Neural cell (in vitro differentiated cells): ENCODE measurements at regions not wholly inside any gene's neighbourhood (a gene's known extent, or its start where the extent isn't known, plus 50 kb on each side); places are given as distances from the start of the nearest gene placed in this dataset.
A peak's percentile ranks its signal among the peaks of the same experiment; 100 is the strongest.

ENCODE experiments used
- H2AFZ ChIP-seq: fragments of 200-600, 300-800 bp; sonication (generic), shearing (Covaris generic); 2 replicates; pipeline ENCODE4 v1.6.0; 2014; ENCODE audit warnings: low read depth, mild to moderate bottlenecking, antibody characterized with exemption, low read length, moderate library complexity
- H3F3A ChIP-seq: fragments of 200-600 bp; shearing (Covaris generic); 2 replicates; pipeline ENCODE4 v1.6.1; 2016; ENCODE audit warnings: mild to moderate bottlenecking, moderate library complexity, mixed read lengths, antibody characterized with exemption, low read length; ENCODE audit not compliant: insufficient read depth, poor library complexity, severe bottlenecking
- H3K27ac ChIP-seq: fragments of 200-600, 300-800 bp; sonication (generic), shearing (Covaris generic); 2 replicates; pipeline ENCODE4 v1.5.1; 2014; ENCODE audit warnings: mild to moderate bottlenecking, low read length, moderate library complexity
- H3K27me3 ChIP-seq: fragments of 300-800, 200-600 bp; sonication (generic), shearing (Covaris generic); 2 replicates; pipeline ENCODE4 v1.6.0; 2014; ENCODE audit warnings: mild to moderate bottlenecking, low read depth, low read length, moderate library complexity; ENCODE audit not compliant: insufficient read depth
- H3K36me3 ChIP-seq: fragments of 300-800, 200-600 bp; sonication (generic), shearing (Covaris generic); 2 replicates; pipeline ENCODE4 v1.5.1; 2014; ENCODE audit warnings: mild to moderate bottlenecking, antibody characterized with exemption, low read length, moderate library complexity; ENCODE audit not compliant: insufficient read depth
- H3K4me2 ChIP-seq: fragments of 300-800, 200-600 bp; sonication (generic), shearing (Covaris generic); 2 replicates; pipeline ENCODE4 v1.6.0; 2014; ENCODE audit warnings: mild to moderate bottlenecking, low read length
- H3K4me3 ChIP-seq: fragments of 300-800, 200-600 bp; sonication (generic), shearing (Covaris generic); 2 replicates; pipeline ENCODE4 v1.5.1; 2014; ENCODE audit warnings: mild to moderate bottlenecking, low read length, moderate library complexity
- H3K79me2 ChIP-seq: fragments of 200-600 bp; shearing (Covaris generic); replicated peaks from 2 replicates; pipeline ENCODE4 v1.6.0; 2014; ENCODE audit warnings: mild to moderate bottlenecking, low read length, moderate library complexity; ENCODE audit not compliant: insufficient read depth
- H3K9ac ChIP-seq: fragments of 300-800, 200-600 bp; sonication (generic), shearing (Covaris generic); 2 replicates; pipeline ENCODE4 v1.6.1; 2016; ENCODE audit warnings: mild to moderate bottlenecking, low read length, mixed read lengths
- H3K9me2 ChIP-seq: fragments of 200-600 bp; shearing (Covaris generic); 2 replicates; pipeline ENCODE4 v1.6.1; 2016; ENCODE audit warnings: mild to moderate bottlenecking, low read length, mixed read lengths; ENCODE audit not compliant: insufficient read depth
- H3K9me3 ChIP-seq: fragments of 200-600, 300-800 bp; sonication (generic), shearing (Covaris generic); 2 replicates; pipeline ENCODE4 v1.6.1; 2016; ENCODE audit warnings: mild to moderate bottlenecking, mixed run types, low read length, moderate library complexity, mixed read lengths
- H4K20me1 ChIP-seq: fragments of 200-600 bp; shearing (Covaris generic); 2 replicates; pipeline ENCODE4 v1.6.1; 2016; ENCODE audit warnings: mild to moderate bottlenecking, mixed run types; ENCODE audit not compliant: insufficient read depth
- EP300 ChIP-seq: fragments of 450-650 bp; conservative IDR thresholded peaks from 2 replicates; pipeline ENCODE4 v1.6.1; 2014; ENCODE audit warnings: antibody characterized with exemption, mild to moderate bottlenecking, moderate library complexity; ENCODE audit not compliant: poor library complexity, severe bottlenecking
- EZH2 ChIP-seq: fragments of 200-600, 300-800 bp; shearing (Covaris generic), sonication (generic); IDR thresholded peaks from 2 replicates; pipeline ENCODE4 v1.6.1; 2014; ENCODE audit warnings: antibody characterized with exemption, low read length, borderline replicate concordance, mild to moderate bottlenecking; ENCODE audit not compliant: insufficient read depth, poor library complexity, severe bottlenecking
- MXI1 ChIP-seq: fragments of 450-650 bp; conservative IDR thresholded peaks from 2 replicates; pipeline ENCODE4 v1.6.1; 2014; ENCODE audit warnings: antibody characterized with exemption, mild to moderate bottlenecking; ENCODE audit not compliant: poor library complexity, severe bottlenecking
- POLR2AphosphoS5 ChIP-seq: IDR thresholded peaks from 2 replicates; pipeline ENCODE4 v1.6.1; 2012
- RAD21 ChIP-seq: fragments of 450-650 bp; conservative IDR thresholded peaks from 2 replicates; pipeline ENCODE4 v1.6.1; 2014; ENCODE audit warnings: antibody characterized with exemption, mild to moderate bottlenecking, moderate library complexity
- REST ChIP-seq: IDR thresholded peaks from 2 replicates; pipeline ENCODE4 v1.6.1; 2012; ENCODE audit warnings: borderline replicate concordance
- SMC3 ChIP-seq: fragments of 450-650 bp; conservative IDR thresholded peaks from 2 replicates; pipeline ENCODE4 v1.6.1; 2014; ENCODE audit warnings: antibody characterized with exemption, mild to moderate bottlenecking, moderate library complexity; ENCODE audit not compliant: poor library complexity
- TAF1 ChIP-seq: IDR thresholded peaks from 2 replicates; pipeline ENCODE4 v1.6.1; 2012; ENCODE audit warnings: low read depth
- TF ChIP-seq, protein P1 (sequence below): fragments of 450-650 bp; IDR thresholded peaks from 2 replicates; pipeline ENCODE4 v1.5.1; 2014; ENCODE audit warnings: antibody characterized with exemption, mild to moderate bottlenecking, moderate library complexity; ENCODE audit not compliant: poor library complexity, severe bottlenecking

DNA sequence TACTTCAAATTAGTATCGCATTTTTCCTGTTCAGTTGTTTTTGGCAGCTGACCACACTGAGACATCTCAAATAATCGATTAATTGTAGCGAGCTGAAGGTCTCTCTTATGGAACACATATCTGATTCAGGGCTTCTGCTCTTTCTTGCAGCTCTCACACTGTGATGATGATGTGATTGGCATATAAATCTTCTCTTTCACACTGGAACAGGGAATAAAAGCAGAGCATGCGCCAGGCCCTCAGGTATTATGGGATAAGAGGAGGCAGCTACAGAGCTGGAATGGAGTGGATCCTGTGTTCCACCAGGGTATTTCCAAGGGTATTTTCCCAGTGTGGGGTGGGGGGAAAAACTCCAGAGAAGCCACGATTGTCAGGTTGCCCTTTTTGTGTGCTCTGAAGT, 265.4 kb upstream of the CASK start:
- Histone ChIP-seq H3K9ac (peak overlapping the region; percentile 38), H3K36me3 (no peaks in the 10 kb centered on the region), H3K4me2 (no peak overlapping the region), H3K27ac (peak overlapping the region; percentile 73), H3K79me2 (no peaks in the 10 kb centered on the region), H3K9me3 (no peaks in the 10 kb centered on the region), H3F3A (no peaks in the 10 kb centered on the region), H3K27me3 (no peaks in the 10 kb centered on the region), H3K9me2 (no peaks in the 10 kb centered on the region), H3K4me3 (no peak overlapping the region), H4K20me1 (no peaks in the 10 kb centered on the region), H2AFZ (peak overlapping the region; percentile 33)
- TF ChIP-seq TAF1: no peak
- TF ChIP-seq EP300: peak; percentile 50
- TF ChIP-seq REST: peak; percentile 74
- no peak for TF ChIP-seq SMC3
- no peak for TF ChIP-seq RAD21
- no peak for TF ChIP-seq MXI1
- TF ChIP-seq EZH2: no peak
- TF ChIP-seq POLR2AphosphoS5: peak; percentile 64
- TF ChIP-seq, protein P1, sequence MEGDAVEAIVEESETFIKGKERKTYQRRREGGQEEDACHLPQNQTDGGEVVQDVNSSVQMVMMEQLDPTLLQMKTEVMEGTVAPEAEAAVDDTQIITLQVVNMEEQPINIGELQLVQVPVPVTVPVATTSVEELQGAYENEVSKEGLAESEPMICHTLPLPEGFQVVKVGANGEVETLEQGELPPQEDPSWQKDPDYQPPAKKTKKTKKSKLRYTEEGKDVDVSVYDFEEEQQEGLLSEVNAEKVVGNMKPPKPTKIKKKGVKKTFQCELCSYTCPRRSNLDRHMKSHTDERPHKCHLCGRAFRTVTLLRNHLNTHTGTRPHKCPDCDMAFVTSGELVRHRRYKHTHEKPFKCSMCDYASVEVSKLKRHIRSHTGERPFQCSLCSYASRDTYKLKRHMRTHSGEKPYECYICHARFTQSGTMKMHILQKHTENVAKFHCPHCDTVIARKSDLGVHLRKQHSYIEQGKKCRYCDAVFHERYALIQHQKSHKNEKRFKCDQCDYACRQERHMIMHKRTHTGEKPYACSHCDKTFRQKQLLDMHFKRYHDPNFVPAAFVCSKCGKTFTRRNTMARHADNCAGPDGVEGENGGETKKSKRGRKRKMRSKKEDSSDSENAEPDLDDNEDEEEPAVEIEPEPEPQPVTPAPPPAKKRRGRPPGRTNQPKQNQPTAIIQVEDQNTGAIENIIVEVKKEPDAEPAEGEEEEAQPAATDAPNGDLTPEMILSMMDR: no peak

GRCh38 chrX:42176789-42177188, 253.4 kb upstream of the CASK start:
- Histone ChIP-seq H3K9me3 (no peaks in the 10 kb centered on the region), H3F3A (no peaks in the 10 kb centered on the region), H3K27ac (no peak overlapping the region), H2AFZ (no peak overlapping the region), H3K36me3 (no peaks in the 10 kb centered on the region), H3K4me3 (no peak overlapping the region), H3K4me2 (no peak overlapping the region), H3K27me3 (no peaks in the 10 kb centered on the region), H3K9me2 (no peaks in the 10 kb centered on the region), H3K79me2 (no peaks in the 10 kb centered on the region), H3K9ac (no peak overlapping the region), H4K20me1 (no peaks in the 10 kb centered on the region)
- no peak for TF ChIP-seq EZH2
- TF ChIP-seq MXI1: no peak
- TF ChIP-seq SMC3: no peak
- TF ChIP-seq POLR2AphosphoS5: no peak
- TF ChIP-seq, protein P1: no peak
- no peak for TF ChIP-seq EP300
- no peak for TF ChIP-seq TAF1
- no peak for TF ChIP-seq RAD21
- no peak for TF ChIP-seq REST
